CD4-positive, CD25-positive, alpha-beta regulatory T cell (primary cell): ENCODE measurements at regions not wholly inside any gene's neighbourhood (a gene's known extent, or its start where the extent isn't known, plus 50 kb on each side); places are given as distances from the start of the nearest gene placed in this dataset.

Experiments used
- ATAC-seq, 2 donors: fragments of 150-1000 bp; cut with Tn5 transposase; one replicate each; pipeline ENCODE4 v1.10.0; 2021; ENCODE audit warnings: low read depth in 2 of 2, moderate number of reproducible peaks in 2 of 2, moderate library complexity in 1 of 2
- DNase-seq, 3 donors: peaks; one replicate each; pipeline versions ENCODE4 v3.0.0 to v3.0.0-alpha.2; 2012 to 2022; ENCODE audit warnings: mixed read lengths in 1 of 3
- H3K27ac ChIP-seq: one replicate; pipeline ENCODE4 v1.7.0; 2013; ENCODE audit warnings: mild to moderate bottlenecking, low read length; ENCODE audit not compliant: insufficient read depth, poor library complexity, severe bottlenecking
- H3K27me3 ChIP-seq: one replicate; pipeline ENCODE4 v1.7.0; 2013; ENCODE audit warnings: low read length; ENCODE audit not compliant: control insufficient read depth, insufficient read depth
- H3K36me3 ChIP-seq: one replicate; pipeline ENCODE4 v1.7.0; 2013; ENCODE audit warnings: mild to moderate bottlenecking, low read length, moderate library complexity; ENCODE audit not compliant: control insufficient read depth, insufficient read depth
- H3K4me1 ChIP-seq: 2 replicates; pipeline ENCODE4 v1.7.0; 2013; ENCODE audit warnings: mild to moderate bottlenecking, low read length; ENCODE audit not compliant: insufficient read depth, control insufficient read depth, poor library complexity, severe bottlenecking
- H3K4me3 ChIP-seq: one replicate; pipeline ENCODE4 v1.7.0; 2013; ENCODE audit warnings: low read depth, mild to moderate bottlenecking, low read length, moderate library complexity
- H3K9me3 ChIP-seq, 2 experiments: 1 replicate in 1 of 2; 2 replicates in 1 of 2; pipeline ENCODE4 v1.7.0; 2013; ENCODE audit warnings: low read length in 2 of 2, mild to moderate bottlenecking in 1 of 2, moderate library complexity in 1 of 2; ENCODE audit not compliant: control insufficient read depth in 2 of 2
- H3K27ac Mint-ChIP-seq, 3 donors: one replicate each; pipeline ENCODE4 v1.8.0; 2020 to 2022; ENCODE audit warnings: mild to moderate bottlenecking in 3 of 3, mixed read lengths in 3 of 3, moderate library complexity in 2 of 3
- H3K27me3 Mint-ChIP-seq: one replicate; pipeline ENCODE4 v1.8.0; 2022; ENCODE audit warnings: mild to moderate bottlenecking, mixed read lengths
- H3K36me3 Mint-ChIP-seq: one replicate; pipeline ENCODE4 v1.8.0; 2020; ENCODE audit warnings: mixed read lengths
- H3K4me1 Mint-ChIP-seq, 4 donors: one replicate each; pipeline ENCODE4 v1.8.0; 2020 to 2022; ENCODE audit warnings: mixed read lengths in 4 of 4, mild to moderate bottlenecking in 1 of 4
- H3K4me3 Mint-ChIP-seq, 4 donors: one replicate each; pipeline ENCODE4 v1.8.0; 2020 to 2022; ENCODE audit warnings: mild to moderate bottlenecking in 4 of 4, mixed read lengths in 4 of 4, moderate library complexity in 3 of 4
- H3K9me3 Mint-ChIP-seq, 7 donors: one replicate each; pipeline ENCODE4 v1.8.0; 2020 to 2022; ENCODE audit warnings: mixed read lengths in 7 of 7, mild to moderate bottlenecking in 3 of 7, moderate library complexity in 2 of 7

DNA sequence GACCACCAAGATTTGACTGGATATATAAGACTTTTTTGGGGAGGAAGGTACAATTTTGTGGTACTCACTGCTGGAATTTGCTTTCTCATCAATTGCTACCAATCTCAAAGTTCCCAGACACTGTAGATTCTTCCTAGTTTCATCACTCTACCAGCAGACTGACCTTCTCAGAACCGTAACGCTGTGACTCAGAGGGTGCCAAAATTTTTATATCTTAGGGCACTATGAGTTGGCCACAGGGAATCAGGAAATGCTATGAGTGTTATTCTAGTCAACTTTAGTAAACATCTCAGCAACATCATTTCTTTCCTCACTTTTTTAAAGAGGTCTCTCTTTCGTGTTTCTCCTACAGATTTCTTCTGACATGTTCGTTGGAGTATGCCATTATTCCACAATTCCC lies 499.0 kb downstream of the TMX3 start:
- Histone ChIP-seq H3K4me1 (no peaks in the 10 kb centered on the region), H3K36me3 (no peaks in the 10 kb centered on the region), H3K27ac (no peak overlapping the region), H3K27me3 (no peaks in the 10 kb centered on the region), H3K4me3 (no peak overlapping the region), H3K9me3 (no peaks in the 10 kb centered on the region)
- Mint-ChIP-seq H3K36me3 (no peaks in the 10 kb centered on the region), H3K27me3 (no peaks in the 10 kb centered on the region), H3K9me3 (peaks cover 0 to 4% (median 0%) of the 10 kb centered on the region in 7 donors), H3K27ac (no peak overlapping the region), H3K4me3 (no peak overlapping the region), H3K4me1 (no peaks in the 10 kb centered on the region)
- ATAC-seq = no peak
- DNase-seq = no peak

DNA sequence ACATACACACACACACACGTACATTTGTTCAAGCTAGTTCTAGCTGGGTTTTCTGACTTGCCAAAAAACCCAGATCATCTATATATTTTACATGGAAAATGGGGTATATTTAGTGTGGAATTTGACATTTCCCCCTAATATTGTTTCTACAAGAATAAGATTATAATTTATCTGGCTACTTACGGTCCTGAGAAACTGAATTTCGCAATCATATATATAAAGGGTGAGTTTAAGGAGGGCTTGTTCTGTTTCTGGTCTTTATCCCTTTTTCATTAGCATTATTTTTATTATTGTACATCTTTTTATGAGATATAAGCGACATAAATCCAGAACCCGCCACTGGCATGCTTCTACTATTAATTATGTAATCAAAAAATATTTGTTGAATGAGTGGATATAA lies 528.9 kb downstream of the TMX3 start:
- no peak overlapping the region for H3K27ac ChIP-seq
- Mint-ChIP-seq H3K9me3 (peaks cover 0 to 8% (median 2%) of the 10 kb centered on the region in 7 donors), H3K36me3 (no peaks in the 10 kb centered on the region), H3K4me1 (no peaks in the 10 kb centered on the region), H3K27me3 (no peaks in the 10 kb centered on the region), H3K4me3 (no peak overlapping the region), H3K27ac (no peak overlapping the region)
- H3K36me3 ChIP-seq = no peaks in the 10 kb centered on the region
- DNase-seq (no peak), ATAC-seq (no peak)
- no peak overlapping the region for H3K4me3 ChIP-seq
- no peaks in the 10 kb centered on the region for H3K9me3 ChIP-seq
- no peaks in the 10 kb centered on the region for H3K4me1 ChIP-seq
- H3K27me3 ChIP-seq = no peaks in the 10 kb centered on the region

DNA sequence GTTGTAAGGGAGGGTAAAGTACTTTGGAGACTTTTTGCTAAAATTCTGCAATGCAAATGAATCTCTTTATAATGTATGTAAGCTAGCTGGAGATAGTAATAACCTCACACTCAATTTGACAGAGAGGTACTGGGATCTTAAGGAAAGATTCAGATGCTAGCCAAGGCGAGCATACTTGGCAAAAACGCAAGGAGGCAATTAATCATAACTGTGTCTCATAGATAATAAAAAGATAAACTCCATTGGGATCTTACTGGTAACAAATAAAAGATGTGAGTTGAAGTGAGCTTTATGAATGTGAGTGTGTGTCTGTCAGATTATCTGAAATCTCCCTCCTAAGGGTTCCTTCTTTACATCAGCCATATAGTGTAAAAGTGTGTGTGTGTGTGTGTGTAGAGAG lies 533.0 kb downstream of the TMX3 start:
- H3K27me3 ChIP-seq = no peaks in the 10 kb centered on the region
- peaks cover 2 to 8% (median 2%) of the 10 kb centered on the region in 7 donors for H3K9me3 Mint-ChIP-seq
- no peak overlapping the region for H3K27ac ChIP-seq
- ATAC-seq = no peak
- H3K36me3 ChIP-seq = no peaks in the 10 kb centered on the region
- no peaks in the 10 kb centered on the region for H3K4me1 ChIP-seq
- no peaks in the 10 kb centered on the region for H3K4me1 Mint-ChIP-seq
- no peaks in the 10 kb centered on the region for H3K27me3 Mint-ChIP-seq
- no peaks in the 10 kb centered on the region for H3K36me3 Mint-ChIP-seq
- H3K27ac Mint-ChIP-seq = no peak overlapping the region
- DNase-seq = no peak
- H3K4me3 Mint-ChIP-seq = no peak overlapping the region
- no peaks in the 10 kb centered on the region for H3K9me3 ChIP-seq
- H3K4me3 ChIP-seq = no peak overlapping the region

DNA sequence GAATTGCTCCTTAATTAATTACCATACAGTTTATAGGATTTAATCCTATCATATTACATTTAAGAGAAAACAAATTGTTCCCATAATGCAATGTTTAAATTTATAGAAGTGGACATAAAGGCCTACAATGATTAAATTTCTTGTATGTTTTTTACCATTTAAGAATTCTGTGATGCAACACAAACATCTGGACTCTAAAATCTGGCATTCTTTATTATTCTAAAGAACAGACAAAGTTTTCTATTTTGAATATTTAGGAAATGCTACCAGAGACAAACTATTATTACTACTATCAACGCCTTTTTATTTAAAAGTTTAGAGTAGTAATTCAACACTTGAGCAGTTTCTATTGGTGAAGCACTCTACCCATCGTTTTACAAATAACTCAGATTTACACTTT lies 535.1 kb downstream of the TMX3 start:
- DNase-seq (no peak), ATAC-seq (no peak)
- Histone ChIP-seq H3K4me3 (no peak overlapping the region), H3K27me3 (no peaks in the 10 kb centered on the region), H3K4me1 (no peaks in the 10 kb centered on the region), H3K36me3 (no peaks in the 10 kb centered on the region), H3K27ac (no peak overlapping the region), H3K9me3 (no peaks in the 10 kb centered on the region)
- H3K36me3 Mint-ChIP-seq = no peaks in the 10 kb centered on the region
- no peaks in the 10 kb centered on the region for H3K27me3 Mint-ChIP-seq
- peaks cover 2 to 8% (median 2%) of the 10 kb centered on the region in 7 donors for H3K9me3 Mint-ChIP-seq
- H3K4me1 Mint-ChIP-seq = no peaks in the 10 kb centered on the region
- no peak overlapping the region for H3K27ac Mint-ChIP-seq
- H3K4me3 Mint-ChIP-seq = no peak overlapping the region

DNA sequence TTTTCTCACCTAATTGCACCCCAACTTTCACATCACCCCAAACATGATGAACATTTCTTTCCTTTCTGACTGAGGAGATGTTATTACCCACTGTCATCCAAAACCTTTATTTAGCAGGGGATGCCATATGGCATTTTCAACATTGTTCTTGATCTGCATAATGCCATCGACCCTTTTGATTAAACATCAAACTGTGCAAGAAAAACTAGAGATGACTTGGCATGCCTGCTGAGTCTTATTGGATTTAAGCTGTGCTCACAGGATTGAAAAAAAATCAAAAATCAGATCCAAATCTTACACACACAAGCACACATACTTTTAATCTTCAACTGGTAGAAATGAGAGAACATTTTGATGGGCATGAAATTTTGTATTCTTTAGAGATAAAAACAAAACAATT lies 536.0 kb downstream of the TMX3 start:
- Mint-ChIP-seq H3K9me3 (peaks cover 2 to 8% (median 5%) of the 10 kb centered on the region in 7 donors), H3K27me3 (no peaks in the 10 kb centered on the region), H3K36me3 (no peaks in the 10 kb centered on the region), H3K27ac (no peak overlapping the region), H3K4me1 (no peaks in the 10 kb centered on the region), H3K4me3 (no peak overlapping the region)
- no peaks in the 10 kb centered on the region for H3K36me3 ChIP-seq
- no peak overlapping the region for H3K4me3 ChIP-seq
- H3K27ac ChIP-seq = no peak overlapping the region
- no peaks in the 10 kb centered on the region for H3K4me1 ChIP-seq
- ATAC-seq (no peak), DNase-seq (no peak)
- no peaks in the 10 kb centered on the region for H3K9me3 ChIP-seq
- H3K27me3 ChIP-seq = no peaks in the 10 kb centered on the region

DNA sequence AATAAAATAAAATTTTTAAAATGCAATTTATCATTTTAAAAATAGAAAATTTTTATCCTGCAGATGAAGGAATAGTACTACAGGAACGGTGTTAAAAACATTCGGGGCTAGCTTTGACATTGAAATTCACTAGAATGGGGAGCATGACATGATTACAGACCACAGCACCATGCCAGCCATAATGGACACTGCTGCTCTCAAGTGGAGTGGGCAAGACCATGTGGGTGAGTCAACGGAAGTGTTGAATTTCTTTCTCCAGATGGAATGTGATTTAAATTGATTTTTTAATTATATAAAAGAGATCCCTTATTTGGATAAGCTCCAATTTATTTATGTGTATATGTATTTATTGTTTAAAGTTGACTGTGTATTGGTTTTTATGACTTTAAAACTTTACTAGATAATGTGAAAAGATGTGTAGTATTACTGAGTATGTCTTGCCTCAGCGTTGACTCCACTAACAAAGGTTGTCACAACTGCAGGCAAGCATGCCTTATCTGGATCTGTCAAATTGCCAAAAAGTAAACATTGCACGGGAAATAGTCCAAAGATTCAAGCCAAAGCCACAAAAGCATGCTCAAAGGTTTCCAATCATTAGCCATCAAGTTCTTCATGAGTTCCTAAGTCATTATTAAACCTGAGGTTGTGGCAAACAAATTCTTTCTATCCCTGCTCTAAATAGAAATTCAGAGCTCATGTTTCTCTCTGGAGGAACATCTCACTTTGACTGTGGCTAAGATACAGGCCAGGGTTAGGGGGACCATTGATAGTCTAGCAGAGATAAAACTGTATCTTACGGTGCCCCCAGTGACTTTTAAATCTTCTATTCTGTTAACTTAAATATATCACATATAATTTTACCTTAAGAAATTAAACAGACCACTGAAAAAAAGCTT lies 536.9 kb downstream of the TMX3 start:
- H3K9me3 ChIP-seq = no peaks in the 10 kb centered on the region
- no peaks in the 10 kb centered on the region for H3K27me3 ChIP-seq
- H3K27ac Mint-ChIP-seq = no peak overlapping the region
- H3K4me3 ChIP-seq = no peak overlapping the region
- H3K36me3 Mint-ChIP-seq = no peaks in the 10 kb centered on the region
- H3K9me3 Mint-ChIP-seq = peaks cover 1 to 8% (median 3%) of the 10 kb centered on the region in 7 donors
- no peaks in the 10 kb centered on the region for H3K4me1 ChIP-seq
- no peaks in the 10 kb centered on the region for H3K4me1 Mint-ChIP-seq
- DNase-seq (no peak), ATAC-seq (no peak)
- H3K36me3 ChIP-seq = no peaks in the 10 kb centered on the region
- no peaks in the 10 kb centered on the region for H3K27me3 Mint-ChIP-seq
- H3K4me3 Mint-ChIP-seq = no peak overlapping the region
- no peak overlapping the region for H3K27ac ChIP-seq

DNA sequence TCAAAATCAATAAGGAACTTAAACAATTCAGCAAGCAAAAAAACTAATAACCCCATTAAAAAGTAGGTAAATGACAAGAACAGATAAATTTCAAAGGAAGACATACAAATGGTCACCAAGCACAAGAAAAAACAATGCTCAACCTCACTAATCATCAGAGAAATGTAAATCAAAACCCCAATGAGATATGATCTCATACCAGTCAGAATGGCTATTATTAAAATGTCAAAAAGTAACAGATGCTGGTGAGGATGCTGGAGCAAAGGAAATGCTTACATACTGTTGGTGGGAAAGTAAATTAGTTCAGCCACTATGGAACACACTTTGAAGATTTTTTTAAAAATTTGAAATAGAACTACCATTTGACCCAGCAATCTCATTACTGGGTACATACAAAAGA lies 538.0 kb downstream of the TMX3 start:
- no peaks in the 10 kb centered on the region for H3K9me3 ChIP-seq
- H3K4me3 Mint-ChIP-seq = no peak overlapping the region
- H3K9me3 Mint-ChIP-seq = peaks cover 0 to 7% (median 3%) of the 10 kb centered on the region in 7 donors
- no peak overlapping the region for H3K27ac Mint-ChIP-seq
- H3K4me1 Mint-ChIP-seq = no peaks in the 10 kb centered on the region
- ATAC-seq (no peak), DNase-seq (no peak)
- no peaks in the 10 kb centered on the region for H3K27me3 ChIP-seq
- H3K4me3 ChIP-seq = no peak overlapping the region
- no peaks in the 10 kb centered on the region for H3K27me3 Mint-ChIP-seq
- no peak overlapping the region for H3K27ac ChIP-seq
- no peaks in the 10 kb centered on the region for H3K36me3 ChIP-seq
- no peaks in the 10 kb centered on the region for H3K4me1 ChIP-seq
- H3K36me3 Mint-ChIP-seq = no peaks in the 10 kb centered on the region
